OCI-LY3 (cell line): ENCODE measurements at regions not wholly inside any gene's neighbourhood (a gene's known extent, or its start where the extent isn't known, plus 50 kb on each side); places are given as distances from the start of the nearest gene placed in this dataset.
"Not testable (repeated sequence)": the region's sequence is repeated elsewhere in the genome, so short reads cannot be mapped to it uniquely, and the experiment has no call there.

Source experiments
- H2AFZ ChIP-seq: fragments of 200-600, 300-600 bp; shearing (Covaris generic); 2 replicates; pipeline ENCODE4 v1.6.0; 2014; ENCODE audit warnings: antibody characterized with exemption, low read depth, low read length
- H3K27ac ChIP-seq: fragments of 200-600, 300-600 bp; sonication (generic); 2 replicates; pipeline ENCODE4 v1.5.1; 2014; ENCODE audit warnings: mild to moderate bottlenecking, low read length, moderate library complexity, mixed read lengths
- H3K27me3 ChIP-seq: fragments of 200-600, 300-600 bp; sonication (generic); 2 replicates; pipeline ENCODE4 v1.6.1; 2014; ENCODE audit warnings: low read depth, low read length, mixed read lengths
- H3K36me3 ChIP-seq: fragments of 200-600, 300-600 bp; sonication (generic); replicated peaks from 2 replicates; pipeline ENCODE3; 2014; ENCODE audit warnings: low read depth, low read length, mixed read lengths
- H3K4me1 ChIP-seq: fragments of 300-600, 200-600 bp; sonication (generic); 2 replicates; pipeline ENCODE4 v1.6.1; 2014; ENCODE audit warnings: low read length, mixed read lengths
- H3K4me2 ChIP-seq: fragments of 200-600, 300-600 bp; sonication (generic); 2 replicates; pipeline ENCODE4 v1.6.1; 2014; ENCODE audit warnings: low read length, mixed read lengths
- H3K4me3 ChIP-seq: fragments of 300-600, 200-600 bp; sonication (generic); 2 replicates; pipeline ENCODE4 v1.5.1; 2014; ENCODE audit warnings: antibody characterized with exemption, mild to moderate bottlenecking, low read length, moderate library complexity
- H3K79me2 ChIP-seq: fragments of 300-600, 200-600 bp; shearing (Covaris generic); 2 replicates; pipeline ENCODE4 v1.6.1; 2014; ENCODE audit warnings: mild to moderate bottlenecking, low read length, mixed read lengths
- H3K9ac ChIP-seq: fragments of 300-600, 200-600 bp; shearing (Covaris generic); 2 replicates; pipeline ENCODE4 v1.6.0; 2014; ENCODE audit warnings: mild to moderate bottlenecking, low read length, moderate library complexity
- H3K9me3 ChIP-seq: fragments of 200-600, 300-600 bp; shearing (Covaris generic); 2 replicates; pipeline ENCODE4 v1.6.1; 2014; ENCODE audit warnings: low read length, mixed read lengths; ENCODE audit not compliant: insufficient read depth
- H4K20me1 ChIP-seq: fragments of 200-600, 300-600 bp; sonication (generic); 2 replicates; pipeline ENCODE4 v1.6.1; 2016; ENCODE audit warnings: low read length, mixed read lengths; ENCODE audit not compliant: insufficient read depth
- CTCF ChIP-seq: fragments of 200-600, 300-600 bp; sonication (generic); IDR thresholded peaks from 2 replicates; pipeline ENCODE4 v1.5.1; 2014; ENCODE audit warnings: antibody characterized with exemption, low read length, low read depth
- EZH2phosphoT487 ChIP-seq: fragments of 200-600 bp; shearing (Covaris generic); IDR thresholded peaks from 2 replicates; pipeline ENCODE4 v1.6.1; 2018; ENCODE audit warnings: antibody characterized with exemption, mixed run types, low read depth

GRCh38 chr10:126759531-126759930, 89.0 kb upstream of the C10orf90 start:
- no peaks in the 10 kb centered on the region for H3K79me2 ChIP-seq
- H3K27me3 ChIP-seq = no peaks in the 10 kb centered on the region
- no peaks in the 10 kb centered on the region for H3K9me3 ChIP-seq
- no peak overlapping the region for H3K4me2 ChIP-seq
- no peak overlapping the region for H3K27ac ChIP-seq
- H2AFZ ChIP-seq = no peak overlapping the region
- H3K9ac ChIP-seq = no peak overlapping the region
- TF ChIP-seq EZH2phosphoT487 = no peak
- TF ChIP-seq CTCF = no peak
- no peak overlapping the region for H3K4me3 ChIP-seq
- no peaks in the 10 kb centered on the region for H3K36me3 ChIP-seq
- H3K4me1 ChIP-seq = no peaks in the 10 kb centered on the region
- no peaks in the 10 kb centered on the region for H4K20me1 ChIP-seq

- H3K4me2 ChIP-seq, H3K27ac ChIP-seq, H3K9ac ChIP-seq: not testable (repeated sequence)
These were observed 96.2 kb upstream of the C10orf90 start for GRCh38 chr10:126766646-126767045.

GRCh38 chr10:126770809-126771208, 100.3 kb upstream of the C10orf90 start:
- no peaks in the 10 kb centered on the region for H3K27me3 ChIP-seq
- H3K9me3 ChIP-seq = no peaks in the 10 kb centered on the region
- no peaks in the 10 kb centered on the region for H4K20me1 ChIP-seq
- no peak overlapping the region for H3K9ac ChIP-seq
- no peak overlapping the region for H2AFZ ChIP-seq
- no peak for TF ChIP-seq EZH2phosphoT487
- no peak for TF ChIP-seq CTCF
- no peaks in the 10 kb centered on the region for H3K36me3 ChIP-seq
- no peaks in the 10 kb centered on the region for H3K4me1 ChIP-seq
- H3K27ac ChIP-seq = no peak overlapping the region
- no peak overlapping the region for H3K4me2 ChIP-seq
- no peak overlapping the region for H3K4me3 ChIP-seq
- H3K79me2 ChIP-seq = no peaks in the 10 kb centered on the region

More at GRCh38 chr10:126766646-126767045, 96.2 kb upstream of the C10orf90 start:
- not testable (repeated sequence) for H3K4me3 ChIP-seq, H3K36me3 ChIP-seq, H3K27me3 ChIP-seq, H4K20me1 ChIP-seq, H3K4me1 ChIP-seq, H3K79me2 ChIP-seq, H2AFZ ChIP-seq, H3K9me3 ChIP-seq

- Histone ChIP-seq H2AFZ (no peak overlapping the region), H3K9ac (no peak overlapping the region), H3K4me3 (no peak overlapping the region), H3K9me3 (no peaks in the 10 kb centered on the region), H3K4me2 (no peak overlapping the region), H3K36me3 (no peaks in the 10 kb centered on the region), H3K4me1 (no peaks in the 10 kb centered on the region), H3K79me2 (no peaks in the 10 kb centered on the region), H4K20me1 (no peaks in the 10 kb centered on the region), H3K27ac (no peak overlapping the region), H3K27me3 (no peaks in the 10 kb centered on the region)
- no peak for TF ChIP-seq EZH2phosphoT487
- no peak for TF ChIP-seq CTCF
These were observed 105.7 kb upstream of the C10orf90 start for GRCh38 chr10:126776168-126776567.

GRCh38 chr10:126777714-126778113, 107.2 kb upstream of the C10orf90 start:
- H2AFZ ChIP-seq = no peak overlapping the region
- no peaks in the 10 kb centered on the region for H3K4me1 ChIP-seq
- H3K27ac ChIP-seq = no peak overlapping the region
- no peak overlapping the region for H3K4me2 ChIP-seq
- no peaks in the 10 kb centered on the region for H3K9me3 ChIP-seq
- TF ChIP-seq EZH2phosphoT487 (no peak), CTCF (no peak)
- no peaks in the 10 kb centered on the region for H3K79me2 ChIP-seq
- no peaks in the 10 kb centered on the region for H3K36me3 ChIP-seq
- no peak overlapping the region for H3K9ac ChIP-seq
- no peaks in the 10 kb centered on the region for H3K27me3 ChIP-seq
- H4K20me1 ChIP-seq = no peaks in the 10 kb centered on the region
- H3K4me3 ChIP-seq = no peak overlapping the region
